GM18909 (cell line): ENCODE measurements at regions not wholly inside any gene's neighbourhood (a gene's known extent, or its start where the extent isn't known, plus 50 kb on each side); places are given as distances from the start of the nearest gene placed in this dataset.
"Not testable (repeated sequence)": the region's sequence is repeated elsewhere in the genome, so short reads cannot be mapped to it uniquely, and the experiment has no call there.

Experiments
- ATAC-seq: cut with Tn5 transposase; IDR thresholded peaks from one replicate; pipeline ENCODE4 v1.9.1; 2021; ENCODE audit warnings: mild to moderate bottlenecking; ENCODE audit not compliant: unreplicated experiment, poor library complexity

DNA sequence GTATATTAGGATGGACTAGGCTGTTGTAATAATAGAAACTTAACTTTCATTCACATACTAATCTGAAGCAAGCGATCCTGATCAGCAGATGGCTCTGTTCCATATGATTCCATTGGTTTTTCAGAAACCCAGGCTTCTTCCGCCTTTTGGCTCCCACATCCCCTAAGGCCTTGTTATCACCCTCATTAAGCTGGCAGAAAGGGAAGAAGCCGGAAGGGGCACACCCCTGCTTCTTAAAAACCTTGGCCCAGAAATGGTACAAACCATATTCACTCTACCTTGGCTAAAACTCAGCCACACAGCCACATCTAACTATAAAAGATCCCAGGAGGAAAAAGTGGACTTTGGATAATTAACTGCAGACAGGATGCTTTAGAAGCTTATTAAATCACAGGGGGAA, 329.2 kb downstream of the PCNX1 start:
- ATAC-seq = no peak

DNA sequence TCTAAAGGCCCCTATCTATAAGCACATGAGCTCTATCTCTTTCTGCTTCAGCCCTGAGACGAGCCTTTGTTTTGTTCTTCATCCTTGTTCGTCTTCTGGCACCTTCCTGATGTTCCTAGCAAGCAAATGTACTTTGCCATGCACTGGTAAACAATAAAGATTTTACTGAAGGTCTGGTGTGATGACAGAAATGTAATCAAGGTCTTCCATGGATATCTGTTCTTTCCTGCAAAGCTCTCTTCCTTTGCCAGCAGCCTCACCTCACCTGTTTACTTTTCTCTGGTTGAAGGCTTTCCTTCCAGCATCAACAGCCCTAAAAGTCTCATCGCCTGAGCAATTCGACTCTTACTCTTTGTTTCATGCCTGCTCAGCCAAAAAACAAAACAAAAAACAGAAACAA, 330.3 kb downstream of the PCNX1 start:
- ATAC-seq = no peak

DNA sequence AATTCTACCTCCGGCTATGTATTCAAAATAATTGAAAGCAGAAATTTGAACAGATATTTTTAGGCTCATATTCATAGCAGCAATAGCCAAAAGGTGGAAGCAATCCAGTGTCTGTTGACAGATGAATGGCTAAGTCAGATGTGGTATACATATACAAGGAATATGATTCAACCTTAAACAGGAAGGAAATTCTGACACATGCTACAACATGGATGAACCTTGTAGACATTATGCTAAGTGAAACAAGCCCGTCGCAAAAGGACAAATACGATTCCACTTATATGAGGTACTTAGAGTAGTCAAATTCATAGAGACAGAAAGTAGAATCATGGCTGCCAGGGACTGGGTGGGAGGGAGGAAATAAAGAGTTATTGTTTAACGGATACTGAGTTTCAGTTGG, 331.6 kb downstream of the PCNX1 start:
- ATAC-seq = no peak

GRCh38 chr14:71240171-71240570, 332.9 kb downstream of the PCNX1 start:
- no peak for ATAC-seq

- no peak for ATAC-seq
These were observed 333.7 kb downstream of the PCNX1 start for GRCh38 chr14:71240866-71241520.

DNA sequence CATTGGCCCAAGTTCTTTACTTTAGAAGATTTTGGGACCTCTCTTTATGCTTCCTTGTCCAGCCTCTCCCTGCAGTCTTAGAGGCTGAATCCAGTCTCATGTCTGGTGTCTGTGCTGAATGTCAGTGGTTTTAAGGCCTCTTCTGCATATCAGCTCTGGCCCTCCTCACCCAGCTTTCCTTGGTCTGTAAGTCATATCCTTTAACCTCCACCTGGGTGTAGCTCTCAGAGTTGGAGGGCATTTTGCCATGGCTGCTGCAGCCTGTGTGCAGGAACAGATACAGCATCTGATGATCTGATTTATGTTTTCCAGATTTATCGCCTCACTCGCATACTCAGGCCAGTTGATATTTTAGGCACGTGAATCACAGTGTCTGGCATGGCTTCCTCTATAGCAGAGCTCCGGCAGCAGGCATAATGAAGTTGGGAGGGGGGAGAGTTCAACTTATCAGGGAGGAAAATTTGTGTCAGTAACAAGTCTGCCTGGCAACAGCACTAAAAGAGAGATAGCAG, 335.0 kb downstream of the PCNX1 start:
- ATAC-seq = no peak

DNA sequence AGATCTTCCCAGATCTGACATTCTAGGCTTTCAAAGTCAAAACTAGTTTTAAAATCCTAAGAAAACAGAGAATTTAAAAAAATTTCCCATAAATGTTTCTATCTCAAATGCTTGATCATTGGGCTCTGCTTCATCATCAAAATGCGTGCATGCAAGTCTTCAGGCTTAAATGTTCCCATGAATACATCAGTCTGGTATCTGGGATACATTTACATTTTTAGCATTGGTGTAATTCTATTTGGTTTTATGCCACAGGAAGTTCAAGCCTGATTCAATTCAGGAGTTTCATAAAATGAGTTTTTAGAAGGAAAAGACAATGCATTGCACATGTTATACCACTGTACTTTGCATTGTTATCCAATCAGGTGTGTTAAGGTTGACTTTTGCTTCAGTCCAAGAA, 336.4 kb downstream of the PCNX1 start:
- no peak for ATAC-seq

- ATAC-seq = no peak
These were observed 337.1 kb downstream of the PCNX1 start for GRCh38 chr14:71244341-71244740.

- ATAC-seq = no peak
These were observed 338.6 kb downstream of the PCNX1 start for GRCh38 chr14:71245659-71246361.

DNA sequence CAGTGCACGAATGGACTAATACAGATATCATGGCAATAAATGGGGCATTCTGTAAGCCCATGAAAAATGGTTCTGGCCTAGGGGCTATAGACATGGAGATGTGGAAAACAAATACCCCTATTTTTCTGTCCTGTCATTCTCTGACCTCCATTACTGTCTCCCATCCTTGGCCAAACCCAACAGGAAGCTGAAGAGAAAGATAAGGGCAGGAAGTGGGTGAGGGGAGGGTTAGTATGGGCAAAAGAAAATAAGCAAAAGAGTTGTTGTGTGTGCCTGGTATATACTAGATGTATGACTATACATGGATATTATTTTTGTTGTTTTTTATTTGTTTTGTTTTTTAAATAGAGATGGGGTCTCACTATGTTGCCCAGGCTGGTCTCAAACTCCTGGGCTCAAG, 339.3 kb downstream of the PCNX1 start:
- ATAC-seq = no peak

- ATAC-seq = no peak
These were observed 339.8 kb downstream of the PCNX1 start for GRCh38 chr14:71247106-71247505.

- no peak for ATAC-seq
These were observed 340.9 kb downstream of the PCNX1 start for GRCh38 chr14:71248194-71248593.

DNA sequence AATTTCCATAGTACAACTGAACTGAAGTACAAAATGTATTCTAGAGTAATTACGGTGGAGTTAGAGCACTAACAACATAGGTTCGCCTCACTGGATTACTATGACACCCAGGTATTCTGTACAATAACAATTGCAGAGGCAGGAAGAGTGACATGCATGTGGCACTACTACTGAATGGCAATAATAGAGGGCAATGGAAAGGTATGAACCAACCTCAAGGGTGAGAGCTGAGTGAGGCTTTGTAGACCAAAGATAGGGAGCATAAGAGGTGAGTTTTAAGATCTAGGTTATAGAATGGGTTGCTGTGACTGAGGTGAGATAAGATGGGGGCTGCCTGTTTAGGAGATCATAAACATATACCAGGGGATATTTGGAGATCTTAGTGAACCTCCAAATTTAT, 343.1 kb downstream of the PCNX1 start:
- no peak for ATAC-seq

GRCh38 chr14:71250791-71251190, 343.5 kb downstream of the PCNX1 start:
- ATAC-seq = no peak

DNA sequence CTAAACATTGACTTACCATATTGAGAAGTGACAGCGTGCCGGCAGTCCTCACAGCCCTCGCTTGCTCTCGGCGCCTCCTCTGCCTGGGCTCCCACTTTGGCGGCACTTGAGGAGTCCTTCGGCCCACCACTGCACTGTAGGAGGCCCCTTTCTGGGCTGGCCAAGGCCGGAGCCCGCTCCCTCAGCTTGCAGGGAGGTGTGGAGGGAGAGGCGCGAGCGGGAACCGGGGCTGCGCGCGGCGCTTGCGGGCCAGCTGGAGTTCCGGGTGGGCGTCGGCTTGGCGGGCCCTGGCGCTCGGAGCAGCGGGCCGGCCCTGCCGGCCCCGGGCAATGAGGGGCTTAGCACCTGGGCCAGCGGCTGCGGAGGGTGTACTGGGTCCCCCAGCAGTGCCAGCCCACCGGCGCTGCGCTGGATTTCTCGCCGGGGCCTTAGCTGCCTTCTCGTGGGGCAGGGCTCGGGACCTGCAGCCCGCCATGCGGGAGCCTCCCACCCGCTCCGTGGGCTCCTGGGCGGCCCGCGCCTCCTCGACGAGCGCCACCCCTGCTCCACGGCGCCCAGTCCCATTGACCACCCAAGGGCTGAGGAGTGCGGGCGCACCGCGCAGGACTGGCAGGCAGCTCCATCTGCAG, 346.9 kb downstream of the PCNX1 start:
- ATAC-seq = not testable (repeated sequence)

DNA sequence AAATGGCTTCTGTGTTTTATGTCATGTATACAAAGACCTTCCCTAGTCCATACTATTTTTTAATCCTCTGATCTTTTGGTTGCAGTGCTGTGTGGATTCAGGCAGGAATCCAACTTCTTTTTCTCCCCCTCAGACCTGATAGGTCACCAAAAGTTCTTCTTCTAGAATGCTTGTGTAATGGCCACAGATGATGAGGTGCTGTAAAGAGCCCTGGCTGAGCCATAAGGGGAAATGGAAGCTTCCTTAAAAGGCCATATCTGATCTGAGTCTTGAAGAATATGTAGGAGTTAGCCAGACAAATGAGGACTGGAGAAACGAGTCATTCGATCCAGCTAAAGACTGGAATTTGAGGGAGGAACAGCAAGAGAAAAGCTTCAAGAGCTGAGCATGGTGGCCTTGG, 353.9 kb downstream of the PCNX1 start:
- ATAC-seq = no peak

DNA sequence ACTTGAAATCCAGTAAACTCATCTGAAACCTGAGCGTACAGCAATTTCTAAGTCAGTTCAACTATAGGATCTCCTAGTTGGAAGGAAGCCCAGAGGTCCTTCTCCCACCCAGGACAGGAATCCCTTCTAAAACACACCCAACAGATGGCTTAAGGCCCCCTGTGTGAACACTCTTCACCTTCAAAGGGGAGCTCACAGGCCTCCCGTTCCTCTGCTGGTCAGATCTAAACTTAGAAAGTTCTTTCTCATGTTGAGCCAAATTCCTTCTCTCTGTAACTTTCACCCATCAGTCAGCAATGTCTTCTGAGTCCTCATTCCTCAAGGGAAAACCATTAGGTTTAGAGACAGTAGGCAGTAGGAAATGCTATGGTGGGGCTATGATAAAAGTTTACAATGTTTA, 355.2 kb downstream of the PCNX1 start:
- no peak for ATAC-seq

GRCh38 chr14:71264260-71264659, 357.0 kb downstream of the PCNX1 start:
- ATAC-seq = no peak

DNA sequence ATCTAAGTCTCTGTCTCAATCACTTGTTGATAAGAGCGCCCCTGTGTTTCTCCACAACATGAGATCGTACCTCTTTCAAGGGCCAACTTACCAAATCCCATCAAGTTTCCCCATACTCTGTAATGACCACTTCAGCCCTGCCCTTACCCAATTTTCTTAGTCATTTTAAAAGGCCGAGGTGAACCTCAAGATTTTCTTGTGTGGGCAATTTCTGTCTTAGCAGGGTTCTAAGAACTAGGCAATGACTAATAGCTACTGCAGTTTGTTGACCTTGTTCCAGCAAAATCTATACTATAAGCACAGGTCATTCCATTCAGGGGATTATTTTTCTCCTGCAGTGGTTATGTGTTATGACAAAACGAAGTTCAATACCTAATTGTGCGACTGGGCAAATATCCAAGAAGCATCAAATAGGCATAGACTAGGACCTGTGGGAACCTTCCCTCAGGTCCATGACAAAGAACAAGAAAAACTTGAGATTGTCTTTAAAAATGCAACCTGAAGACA, 359.8 kb downstream of the PCNX1 start:
- ATAC-seq = peak; percentile 68

- no peak for ATAC-seq
These were observed 360.4 kb downstream of the PCNX1 start for GRCh38 chr14:71267691-71268090.

GRCh38 chr14:71270111-71270510, 362.9 kb downstream of the PCNX1 start:
- ATAC-seq = no peak
